ENCODE measurements at regions not wholly inside any gene's neighbourhood (a gene's known extent, or its start where the extent isn't known, plus 50 kb on each side); places are given as distances from the start of the nearest gene placed in this dataset.

DNA sequence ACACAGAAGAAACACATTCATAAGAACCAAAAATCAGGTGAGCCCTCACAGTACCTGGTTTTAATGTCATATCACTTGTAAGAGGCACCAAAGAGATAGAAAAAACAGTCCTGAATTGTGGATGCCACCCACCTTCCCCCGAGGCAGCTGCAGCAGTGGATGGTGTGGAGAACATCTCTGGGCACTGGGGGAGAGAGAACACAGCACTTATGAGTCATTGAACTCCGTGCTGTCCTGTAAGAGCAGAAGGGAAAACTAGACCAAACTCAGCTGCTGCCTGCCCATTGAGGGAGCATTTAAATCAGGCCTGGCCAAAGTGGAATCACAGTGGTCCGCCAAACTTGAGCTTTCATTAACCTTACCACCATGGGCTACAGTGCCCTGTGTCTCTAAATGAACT, 296.2 kb downstream of the SPATA31D1 start:
- CTCF ChIA-PET (ENCODE audit: low intra/inter-chr PET ratio), result no interaction called here

GRCh38 chr9:82295181-82295580, 306.6 kb downstream of the SPATA31D1 start:
- Histone ChIP-seq H3K36me3 (ENCODE audit: control insufficient read depth, insufficient read depth, low read length) (no peaks in the 10 kb centered on the region), H3K4me2 (ENCODE audit: insufficient read depth, low read length) (no peak overlapping the region), H2AFZ (ENCODE audit: low read depth, low read length) (no peak overlapping the region), H3K9me1 (ENCODE audit: control insufficient read depth, insufficient read depth, low read length) (no peaks in the 10 kb centered on the region), H3K9ac (ENCODE audit: insufficient read depth in 1 of 2, low read depth in 2 of 2, low read length in 2 of 2) (no peak overlapping the region), H3K79me2 (ENCODE audit: control insufficient read depth, insufficient read depth, low read length) (no peaks in the 10 kb centered on the region), H4K20me1 (replicated peaks; ENCODE audit: control insufficient read depth, insufficient read depth, low read length) (no peaks in the 10 kb centered on the region), H3K4me1 (replicated peaks in 1 of 2; ENCODE audit: control insufficient read depth in 2 of 2, insufficient read depth in 2 of 2, low read length in 2 of 2) (no peaks in the 10 kb centered on the region), H3K27ac (ENCODE audit: extremely low read depth, low read depth, low read length) (no peak overlapping the region), H3K4me3 (no peak overlapping the region), H3K9me3 (replicated peaks; ENCODE audit: control insufficient read depth, insufficient read depth, low read depth, low read length) (no peaks in the 10 kb centered on the region), H3K27me3 (ENCODE audit: control insufficient read depth in 2 of 2, insufficient read depth in 2 of 2, low read length in 2 of 2) (no peaks in the 10 kb centered on the region)
- in situ Hi-C loops (cut with MboI), result no loop called here
- FAIRE-seq, result no peak
- ChIA-PET CTCF (ENCODE audit: low intra/inter-chr PET ratio) (no interaction called here), POLR2A (no interaction called here)
- 2% methylated on average over 5 of the region's 5 CpGs for WGBS (ENCODE audit: insufficient coverage, low coverage, missing lambda C conversion rate)
- ATAC-seq, result no peak
- intact Hi-C loops (cut with micrococcal nuclease), result no loop called here
- no peak for DNase-seq (ENCODE audit: extremely low read depth in 1 of 4, low spot score in 3 of 4)
- no TSS peak for BruUV-seq (replicated peaks)
- TF ChIP-seq PURB (CRISPR knock-in tag; IDR thresholded peaks at IDR 0.05; ENCODE audit: low read depth) (no peak), DPF2 (IDR thresholded peaks at IDR 0.05) (no peak), TAL1 (IDR thresholded peaks at IDR 0.05) (no peak), PTRF (tag; IDR thresholded peaks at IDR 0.05) (no peak), THRA (IDR thresholded peaks at IDR 0.05) (no peak), HBP1 (CRISPR knock-in tag; IDR thresholded peaks at IDR 0.05) (no peak), YY1 (IDR thresholded peaks at IDR 0.05; ENCODE audit: borderline replicate concordance in 1 of 3, control insufficient read depth in 1 of 3, extremely low read depth in 1 of 3, insufficient read depth in 3 of 3, insufficient read length in 1 of 3, insufficient replicate concordance in 2 of 3, low read depth in 1 of 3, low read length in 2 of 3) (no peak)
- TF ChIP-seq, protein P1, sequence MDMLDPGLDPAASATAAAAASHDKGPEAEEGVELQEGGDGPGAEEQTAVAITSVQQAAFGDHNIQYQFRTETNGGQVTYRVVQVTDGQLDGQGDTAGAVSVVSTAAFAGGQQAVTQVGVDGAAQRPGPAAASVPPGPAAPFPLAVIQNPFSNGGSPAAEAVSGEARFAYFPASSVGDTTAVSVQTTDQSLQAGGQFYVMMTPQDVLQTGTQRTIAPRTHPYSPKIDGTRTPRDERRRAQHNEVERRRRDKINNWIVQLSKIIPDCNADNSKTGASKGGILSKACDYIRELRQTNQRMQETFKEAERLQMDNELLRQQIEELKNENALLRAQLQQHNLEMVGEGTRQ (CRISPR knock-in tag; IDR thresholded peaks at IDR 0.05), result no peak

More for the DNA sequence above, 296.2 kb downstream of the SPATA31D1 start:
- in situ Hi-C loops (cut with MboI) (no loop called here), intact Hi-C loops (cut with micrococcal nuclease) (no loop called here)
- H3K9me3 ChIP-seq (replicated peaks; ENCODE audit: control insufficient read depth, insufficient read depth, low read depth, low read length), result no peaks in the 10 kb centered on the region
- DNase-seq (ENCODE audit: extremely low read depth in 1 of 4, low spot score in 3 of 4) (no peak), FAIRE-seq (no peak), ATAC-seq (no peak)
- H3K9ac ChIP-seq (ENCODE audit: insufficient read depth in 1 of 2, low read depth in 2 of 2, low read length in 2 of 2), result no peak overlapping the region
- H3K79me2 ChIP-seq (ENCODE audit: control insufficient read depth, insufficient read depth, low read length), result no peaks in the 10 kb centered on the region
- no peak overlapping the region for H3K4me3 ChIP-seq
- no peak overlapping the region for H3K4me2 ChIP-seq (ENCODE audit: insufficient read depth, low read length)
- no peaks in the 10 kb centered on the region for H3K36me3 ChIP-seq (ENCODE audit: control insufficient read depth, insufficient read depth, low read length)
- H3K27me3 ChIP-seq (ENCODE audit: control insufficient read depth in 2 of 2, insufficient read depth in 2 of 2, low read length in 2 of 2), result no peaks in the 10 kb centered on the region
- TF ChIP-seq ZKSCAN1 (IDR thresholded peaks at IDR 0.05; ENCODE audit: low read depth, low read length), result no peak
- no peak for TF ChIP-seq KAT7 (CRISPR knock-in tag; IDR thresholded peaks at IDR 0.05; ENCODE audit: borderline replicate concordance)
- H3K9me1 ChIP-seq (ENCODE audit: control insufficient read depth, insufficient read depth, low read length), result no peaks in the 10 kb centered on the region
- POLR2A ChIA-PET, result no interaction called here
- no peaks in the 10 kb centered on the region for H4K20me1 ChIP-seq (replicated peaks; ENCODE audit: control insufficient read depth, insufficient read depth, low read length)
- no peaks in the 10 kb centered on the region for H3K4me1 ChIP-seq (replicated peaks in 1 of 2; ENCODE audit: control insufficient read depth in 2 of 2, insufficient read depth in 2 of 2, low read length in 2 of 2)
- no TSS peak for BruUV-seq (replicated peaks)
- no peak overlapping the region for H2AFZ ChIP-seq (ENCODE audit: low read depth, low read length)
- WGBS (ENCODE audit: insufficient coverage, low coverage, missing lambda C conversion rate), result 4% methylated on average over 3 of the region's 3 CpGs
- H3K27ac ChIP-seq (ENCODE audit: extremely low read depth, low read depth, low read length), result no peak overlapping the region

Measured in K562 (cell line).